ENCODE measurements at regions not wholly inside any gene's neighbourhood (a gene's known extent, or its start where the extent isn't known, plus 50 kb on each side); places are given as distances from the start of the nearest gene placed in this dataset.

DNA sequence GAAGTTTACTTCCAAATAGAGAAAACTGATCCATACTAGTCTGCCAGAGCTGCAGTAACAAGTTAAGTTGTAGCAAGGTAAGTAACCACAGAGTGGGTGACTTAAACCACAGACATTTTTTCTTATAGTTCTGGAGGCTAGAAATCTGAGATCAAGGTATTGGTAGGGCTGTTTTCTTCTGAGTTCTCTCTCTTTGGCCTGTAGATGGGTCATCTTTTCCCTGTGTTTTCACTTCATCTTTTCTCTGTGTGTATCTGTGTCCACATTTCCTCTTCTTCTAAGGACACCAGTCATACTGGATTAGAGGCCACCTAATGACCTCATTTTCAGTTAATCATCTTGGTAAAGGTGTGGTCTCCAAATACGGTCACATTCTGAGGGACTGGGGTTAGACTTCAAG is 142.9 kb upstream of the MEX3C start:
- TF ChIP-seq, protein P1, sequence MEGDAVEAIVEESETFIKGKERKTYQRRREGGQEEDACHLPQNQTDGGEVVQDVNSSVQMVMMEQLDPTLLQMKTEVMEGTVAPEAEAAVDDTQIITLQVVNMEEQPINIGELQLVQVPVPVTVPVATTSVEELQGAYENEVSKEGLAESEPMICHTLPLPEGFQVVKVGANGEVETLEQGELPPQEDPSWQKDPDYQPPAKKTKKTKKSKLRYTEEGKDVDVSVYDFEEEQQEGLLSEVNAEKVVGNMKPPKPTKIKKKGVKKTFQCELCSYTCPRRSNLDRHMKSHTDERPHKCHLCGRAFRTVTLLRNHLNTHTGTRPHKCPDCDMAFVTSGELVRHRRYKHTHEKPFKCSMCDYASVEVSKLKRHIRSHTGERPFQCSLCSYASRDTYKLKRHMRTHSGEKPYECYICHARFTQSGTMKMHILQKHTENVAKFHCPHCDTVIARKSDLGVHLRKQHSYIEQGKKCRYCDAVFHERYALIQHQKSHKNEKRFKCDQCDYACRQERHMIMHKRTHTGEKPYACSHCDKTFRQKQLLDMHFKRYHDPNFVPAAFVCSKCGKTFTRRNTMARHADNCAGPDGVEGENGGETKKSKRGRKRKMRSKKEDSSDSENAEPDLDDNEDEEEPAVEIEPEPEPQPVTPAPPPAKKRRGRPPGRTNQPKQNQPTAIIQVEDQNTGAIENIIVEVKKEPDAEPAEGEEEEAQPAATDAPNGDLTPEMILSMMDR (conservative IDR thresholded peaks at IDR 0.05; ENCODE audit: low read length): no peak
- TF ChIP-seq EZH2phosphoT487 (IDR thresholded peaks at IDR 0.05; ENCODE audit: borderline replicate concordance, low read depth, low read length): no peak

Measured in OCI-LY7 (cell line).